Stimulated activated naive B cell treated with anti-CD40 and anti-IgM and Interleukin-4, amounts not matched to agents 10 μg/mL and 1 μg/mL and 100 μg/mL, for 72 hours (primary cell): ENCODE measurements at regions not wholly inside any gene's neighbourhood (a gene's known extent, or its start where the extent isn't known, plus 50 kb on each side); places are given as distances from the start of the nearest gene placed in this dataset.
"Not testable (repeated sequence)": the region's sequence is repeated elsewhere in the genome, so short reads cannot be mapped to it uniquely, and the experiment has no call there.

Experiments
- ATAC-seq, 2 donors: fragments of 150-1000 bp; cut with Tn5 transposase; replicated peaks; 2 replicates each; pipeline ENCODE4 v1.10.0; 2021; ENCODE audit warnings: moderate library complexity in 1 of 2
- DNase-seq: peaks from one replicate; pipeline ENCODE4 v3.0.0; 2021
- H3K27ac Mint-ChIP-seq: one replicate; pipeline ENCODE4 v1.8.0; 2022; ENCODE audit warnings: mild to moderate bottlenecking, mixed read lengths
- H3K27me3 Mint-ChIP-seq, 2 donors: one replicate each; pipeline ENCODE4 v1.8.0; 2022; ENCODE audit warnings: mixed read lengths in 2 of 2
- H3K36me3 Mint-ChIP-seq, 2 donors: one replicate each; pipeline ENCODE4 v1.8.0; 2022; ENCODE audit warnings: mixed read lengths in 2 of 2, mild to moderate bottlenecking in 1 of 2
- H3K4me1 Mint-ChIP-seq, 2 donors: one replicate each; pipeline ENCODE4 v1.8.0; 2022; ENCODE audit warnings: mixed read lengths in 2 of 2, mild to moderate bottlenecking in 1 of 2
- H3K4me3 Mint-ChIP-seq, 2 donors: one replicate each; pipeline ENCODE4 v1.8.0; 2022; ENCODE audit warnings: mild to moderate bottlenecking in 2 of 2, mixed read lengths in 2 of 2, moderate library complexity in 1 of 2
- H3K9me3 Mint-ChIP-seq, 2 donors: one replicate each; pipeline ENCODE4 v1.8.0; 2022; ENCODE audit warnings: mixed read lengths in 2 of 2, mild to moderate bottlenecking in 1 of 2

GRCh38 chr5:118479285-118479684, 509.1 kb downstream of the DTWD2 start:
- ATAC-seq = no peak
- no peaks in the 10 kb centered on the region for H3K27me3 Mint-ChIP-seq
- no peaks in the 10 kb centered on the region for H3K4me1 Mint-ChIP-seq
- H3K36me3 Mint-ChIP-seq = no peaks in the 10 kb centered on the region
- DNase-seq = no peak
- H3K4me3 Mint-ChIP-seq = no peak overlapping the region
- H3K27ac Mint-ChIP-seq = no peak overlapping the region
- H3K9me3 Mint-ChIP-seq = peaks cover 13 to 15% of the 10 kb centered on the region in 2 donors

- Mint-ChIP-seq H3K9me3 (peaks cover 9 to 11% of the 10 kb centered on the region in 2 donors), H3K36me3 (no peaks in the 10 kb centered on the region), H3K4me1 (no peaks in the 10 kb centered on the region), H3K4me3 (no peak overlapping the region), H3K27me3 (no peaks in the 10 kb centered on the region), H3K27ac (no peak overlapping the region)
- no peak for DNase-seq
- no peak for ATAC-seq
Observed at GRCh38 chr5:118478852-118479251, 509.5 kb downstream of the DTWD2 start.

GRCh38 chr5:118468085-118468484, 520.3 kb downstream of the DTWD2 start:
- Mint-ChIP-seq H3K36me3 (no peaks in the 10 kb centered on the region), H3K27me3 (no peaks in the 10 kb centered on the region), H3K9me3 (no peaks in the 10 kb centered on the region), H3K4me1 (no peaks in the 10 kb centered on the region), H3K4me3 (no peak overlapping the region), H3K27ac (no peak overlapping the region)
- ATAC-seq = no peak
- DNase-seq = no peak

- no peak overlapping the region for H3K4me3 Mint-ChIP-seq
- DNase-seq = no peak
- no peak overlapping the region for H3K27ac Mint-ChIP-seq
- H3K9me3 Mint-ChIP-seq = no peaks in the 10 kb centered on the region
- no peaks in the 10 kb centered on the region for H3K27me3 Mint-ChIP-seq
- H3K36me3 Mint-ChIP-seq = no peaks in the 10 kb centered on the region
- H3K4me1 Mint-ChIP-seq = no peaks in the 10 kb centered on the region
- no peak for ATAC-seq
Observed at GRCh38 chr5:118467103-118467502, 521.2 kb downstream of the DTWD2 start.

- Mint-ChIP-seq H3K27ac (no peak overlapping the region), H3K36me3 (no peaks in the 10 kb centered on the region), H3K9me3 (no peaks in the 10 kb centered on the region), H3K27me3 (no peaks in the 10 kb centered on the region), H3K4me1 (no peaks in the 10 kb centered on the region), H3K4me3 (no peak overlapping the region)
- DNase-seq (no peak), ATAC-seq (no peak)
Observed at GRCh38 chr5:118466418-118466817, 521.9 kb downstream of the DTWD2 start.

GRCh38 chr5:118462276-118462675, 526.1 kb downstream of the DTWD2 start:
- not testable (repeated sequence) for ATAC-seq, H3K9me3 Mint-ChIP-seq, H3K36me3 Mint-ChIP-seq, DNase-seq, H3K4me3 Mint-ChIP-seq, H3K27ac Mint-ChIP-seq, H3K27me3 Mint-ChIP-seq, H3K4me1 Mint-ChIP-seq

- Mint-ChIP-seq H3K27me3 (no peaks in the 10 kb centered on the region), H3K36me3 (no peaks in the 10 kb centered on the region), H3K27ac (no peak overlapping the region), H3K9me3 (no peaks in the 10 kb centered on the region), H3K4me1 (no peaks in the 10 kb centered on the region), H3K4me3 (no peak overlapping the region)
- ATAC-seq = no peak
- DNase-seq = no peak
Observed at GRCh38 chr5:118461436-118461835, 526.9 kb downstream of the DTWD2 start.

- Mint-ChIP-seq H3K4me1 (no peaks in the 10 kb centered on the region), H3K9me3 (no peaks in the 10 kb centered on the region), H3K36me3 (no peaks in the 10 kb centered on the region), H3K27ac (no peak overlapping the region), H3K4me3 (no peak overlapping the region), H3K27me3 (no peaks in the 10 kb centered on the region)
- no peak for ATAC-seq
- DNase-seq = no peak
Observed at GRCh38 chr5:118459490-118459889, 528.9 kb downstream of the DTWD2 start.

GRCh38 chr5:118456085-118456484, 532.3 kb downstream of the DTWD2 start:
- no peaks in the 10 kb centered on the region for H3K36me3 Mint-ChIP-seq
- H3K9me3 Mint-ChIP-seq = peaks cover 0 to 1% of the 10 kb centered on the region in 2 donors
- DNase-seq (no peak), ATAC-seq (no peak)
- no peaks in the 10 kb centered on the region for H3K27me3 Mint-ChIP-seq
- no peak overlapping the region for H3K4me3 Mint-ChIP-seq
- H3K27ac Mint-ChIP-seq = no peak overlapping the region
- H3K4me1 Mint-ChIP-seq = no peaks in the 10 kb centered on the region

GRCh38 chr5:118451697-118452247, 536.6 kb downstream of the DTWD2 start:
- no peaks in the 10 kb centered on the region for H3K27me3 Mint-ChIP-seq
- no peaks in the 10 kb centered on the region for H3K4me1 Mint-ChIP-seq
- no peaks in the 10 kb centered on the region for H3K36me3 Mint-ChIP-seq
- H3K4me3 Mint-ChIP-seq = no peak overlapping the region
- no peak for DNase-seq
- ATAC-seq = no peak
- H3K9me3 Mint-ChIP-seq = peaks cover 0 to 1% of the 10 kb centered on the region in 2 donors
- H3K27ac Mint-ChIP-seq = no peak overlapping the region

GRCh38 chr5:118450554-118451332, 537.6 kb downstream of the DTWD2 start:
- Mint-ChIP-seq H3K27me3 (no peaks in the 10 kb centered on the region), H3K27ac (no peak overlapping the region), H3K4me3 (no peak overlapping the region), H3K9me3 (peaks cover 0 to 1% of the 10 kb centered on the region in 2 donors), H3K4me1 (no peaks in the 10 kb centered on the region), H3K36me3 (no peaks in the 10 kb centered on the region)
- ATAC-seq (no peak), DNase-seq (no peak)

- H3K27ac Mint-ChIP-seq = no peak overlapping the region
- no peaks in the 10 kb centered on the region for H3K4me1 Mint-ChIP-seq
- H3K9me3 Mint-ChIP-seq = peaks cover 0 to 1% of the 10 kb centered on the region in 2 donors
- DNase-seq = no peak
- no peak for ATAC-seq
- no peak overlapping the region for H3K4me3 Mint-ChIP-seq
- no peaks in the 10 kb centered on the region for H3K27me3 Mint-ChIP-seq
- H3K36me3 Mint-ChIP-seq = no peaks in the 10 kb centered on the region
Observed at GRCh38 chr5:118447350-118447749, 541.0 kb downstream of the DTWD2 start.

GRCh38 chr5:118441956-118442355, 546.4 kb downstream of the DTWD2 start:
- Mint-ChIP-seq H3K4me1 (no peaks in the 10 kb centered on the region), H3K36me3 (no peaks in the 10 kb centered on the region), H3K4me3 (no peak overlapping the region), H3K9me3 (no peaks in the 10 kb centered on the region), H3K27me3 (no peaks in the 10 kb centered on the region), H3K27ac (no peak overlapping the region)
- DNase-seq (no peak), ATAC-seq (peak in 1 of 2 donors; percentile 36)

- H3K9me3 Mint-ChIP-seq = no peaks in the 10 kb centered on the region
- no peak overlapping the region for H3K4me3 Mint-ChIP-seq
- no peaks in the 10 kb centered on the region for H3K4me1 Mint-ChIP-seq
- no peak for DNase-seq
- H3K36me3 Mint-ChIP-seq = no peaks in the 10 kb centered on the region
- no peak for ATAC-seq
- H3K27me3 Mint-ChIP-seq = no peaks in the 10 kb centered on the region
- H3K27ac Mint-ChIP-seq = no peak overlapping the region
Observed at GRCh38 chr5:118441034-118441433, 547.3 kb downstream of the DTWD2 start.

GRCh38 chr5:118440496-118440895, 547.9 kb downstream of the DTWD2 start:
- DNase-seq (no peak), ATAC-seq (no peak)
- no peaks in the 10 kb centered on the region for H3K27me3 Mint-ChIP-seq
- no peaks in the 10 kb centered on the region for H3K36me3 Mint-ChIP-seq
- H3K27ac Mint-ChIP-seq = no peak overlapping the region
- no peaks in the 10 kb centered on the region for H3K9me3 Mint-ChIP-seq
- H3K4me1 Mint-ChIP-seq = no peaks in the 10 kb centered on the region
- no peak overlapping the region for H3K4me3 Mint-ChIP-seq
